NCI-H2171 treated with DMSO at 0.1 percent for 48 hours (cell line): ENCODE measurements at regions not wholly inside any gene's neighbourhood (a gene's known extent, or its start where the extent isn't known, plus 50 kb on each side); places are given as distances from the start of the nearest gene placed in this dataset.

ENCODE experiments used
- DNase-seq: peaks from one replicate; lab custom pipeline; 2025; lab: John Stamatoyannopoulos, UW

DNA sequence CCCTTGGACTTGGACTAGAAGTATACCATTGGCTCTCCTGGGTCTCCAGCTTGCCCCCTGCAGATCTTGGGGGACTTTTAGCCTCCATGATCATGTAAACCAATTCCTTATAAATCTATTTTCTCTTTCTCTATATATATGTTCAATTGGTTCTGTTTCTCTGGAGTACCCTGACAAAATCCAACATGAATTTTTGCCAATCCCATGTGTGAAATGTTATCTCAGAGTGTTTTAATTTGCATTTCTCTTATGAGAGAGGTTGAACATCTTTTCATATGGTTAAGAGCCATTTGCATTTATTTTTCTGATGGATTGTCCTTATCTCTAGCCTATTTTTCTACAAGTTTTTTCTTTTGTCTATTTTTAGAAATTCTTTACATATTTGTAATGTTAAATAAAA lies 131.7 kb upstream of the NEO1 start:
- DNase-seq, result no peak

GRCh38 chr15:72919936-72920465 lies 132.3 kb upstream of the NEO1 start:
- no peak for DNase-seq

- DNase-seq, result no peak
These were observed 133.3 kb upstream of the ADPGK start for GRCh38 chr15:72916897-72917296.

- no peak for DNase-seq
These were observed 132.8 kb upstream of the ADPGK start for GRCh38 chr15:72916378-72916777.

DNA sequence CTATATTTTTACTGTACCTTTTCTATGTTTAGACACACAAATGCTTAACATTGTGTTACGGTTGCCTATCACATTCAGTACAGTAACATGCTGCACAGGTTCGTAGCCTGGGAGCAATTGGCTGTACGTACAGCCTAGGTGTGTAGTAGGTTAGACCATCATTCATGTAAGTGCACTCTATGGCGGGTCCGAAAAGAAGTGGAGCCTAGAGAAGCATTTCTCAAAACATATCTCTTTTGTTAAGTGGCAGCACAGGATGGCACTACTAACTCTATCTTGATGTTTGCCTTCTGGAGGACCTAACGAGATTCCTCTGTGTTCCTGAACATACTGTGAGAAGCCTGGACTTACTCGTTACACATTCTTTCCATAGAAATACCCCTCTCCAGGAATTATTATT lies 132.3 kb upstream of the ADPGK start:
- DNase-seq, result no peak

GRCh38 chr15:72912996-72913395 lies 129.4 kb upstream of the ADPGK start:
- peak; percentile 93 for DNase-seq

DNA sequence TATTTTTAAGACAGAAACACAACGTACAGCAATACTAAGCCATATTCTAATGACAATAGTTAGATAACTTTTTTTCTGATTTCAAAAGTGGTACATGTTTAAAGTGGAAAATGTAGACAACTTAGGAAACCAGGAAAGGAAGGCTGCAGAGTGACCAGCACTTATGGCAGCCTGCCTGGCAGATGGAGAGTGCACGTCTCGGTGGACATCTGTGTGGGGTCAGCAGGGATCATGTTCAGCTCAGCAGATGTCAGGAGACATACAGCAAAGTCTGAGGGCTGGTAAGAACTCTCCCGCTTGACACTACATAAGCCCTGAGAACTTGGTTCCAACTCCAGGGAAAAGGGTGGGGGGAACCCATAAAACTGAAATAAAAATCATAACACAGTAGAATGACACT lies 128.6 kb upstream of the ADPGK start:
- DNase-seq, result peak; percentile 26

- no peak for DNase-seq
These were observed 128.1 kb upstream of the ADPGK start for GRCh38 chr15:72911626-72912025.

DNA sequence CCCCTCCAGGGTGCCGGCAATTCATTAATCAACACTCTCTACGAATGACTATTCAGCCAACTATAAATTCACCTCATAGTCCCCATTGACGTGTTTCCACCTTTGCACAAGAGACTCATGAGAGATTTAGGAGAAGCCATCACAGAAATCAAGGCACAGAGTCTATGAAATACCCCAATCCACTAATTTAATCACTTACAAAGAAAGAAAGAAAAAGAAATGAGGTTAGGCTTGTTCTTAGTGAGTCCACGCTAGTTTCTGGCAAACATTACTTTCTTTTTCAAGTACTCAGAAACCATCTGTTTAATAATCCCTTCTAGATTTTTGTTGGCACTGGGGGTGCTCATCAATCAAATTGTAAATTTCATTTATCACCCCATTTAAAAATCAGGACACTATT lies 125.2 kb upstream of the ADPGK start:
- DNase-seq, result no peak

GRCh38 chr15:72907733-72908132 lies 124.2 kb upstream of the ADPGK start:
- peak; percentile 73 for DNase-seq

DNA sequence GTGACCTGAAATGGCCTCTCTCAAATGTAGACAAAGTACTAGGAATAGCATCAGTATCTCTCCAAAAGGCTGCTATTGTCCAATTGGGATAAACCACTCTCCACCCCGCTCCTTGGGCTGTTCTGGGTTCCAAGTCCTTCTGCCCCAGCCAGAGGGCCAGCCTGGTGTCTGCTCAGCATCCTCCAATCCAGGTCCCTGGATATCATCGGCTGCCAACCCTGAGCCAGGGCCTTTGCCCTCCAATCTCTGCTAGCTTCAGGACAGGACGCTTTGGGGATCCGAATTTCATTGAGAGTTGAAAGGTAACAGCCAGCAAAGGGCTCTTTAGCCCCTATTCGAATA lies 119.3 kb upstream of the ADPGK start:
- DNase-seq, result no peak

DNA sequence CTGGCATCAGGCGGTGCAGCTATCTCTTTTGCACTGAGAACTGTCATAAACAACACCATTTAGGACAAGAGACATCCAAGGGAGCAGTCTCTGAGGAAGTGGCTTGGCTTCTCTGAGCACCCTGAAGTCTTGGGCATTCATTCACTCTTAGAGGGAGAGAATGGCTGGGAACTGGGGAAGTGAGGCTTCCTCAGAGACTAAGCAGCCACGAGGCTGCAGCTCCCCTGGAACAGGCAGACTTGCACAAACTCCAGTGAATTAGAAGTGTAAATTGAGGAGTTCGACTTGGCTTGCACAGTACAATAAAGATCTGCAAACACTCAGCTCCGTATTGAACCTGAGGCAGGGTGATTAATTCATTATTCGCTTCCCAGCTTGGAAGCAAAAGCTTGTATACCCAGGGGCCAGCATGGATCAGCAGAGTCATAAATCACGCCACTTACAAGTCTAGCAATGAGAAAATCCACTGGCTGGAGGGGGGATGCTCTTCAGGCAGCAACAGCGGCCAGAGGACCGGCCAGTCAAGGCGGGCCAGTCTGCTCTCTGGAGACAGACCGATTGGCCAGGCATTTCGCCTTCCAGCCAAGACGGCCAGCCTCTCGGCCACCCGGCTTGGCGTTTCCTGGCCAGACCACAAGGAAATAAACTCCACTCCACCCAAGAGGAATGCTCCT lies 118.8 kb upstream of the ADPGK start:
- no peak for DNase-seq

DNA sequence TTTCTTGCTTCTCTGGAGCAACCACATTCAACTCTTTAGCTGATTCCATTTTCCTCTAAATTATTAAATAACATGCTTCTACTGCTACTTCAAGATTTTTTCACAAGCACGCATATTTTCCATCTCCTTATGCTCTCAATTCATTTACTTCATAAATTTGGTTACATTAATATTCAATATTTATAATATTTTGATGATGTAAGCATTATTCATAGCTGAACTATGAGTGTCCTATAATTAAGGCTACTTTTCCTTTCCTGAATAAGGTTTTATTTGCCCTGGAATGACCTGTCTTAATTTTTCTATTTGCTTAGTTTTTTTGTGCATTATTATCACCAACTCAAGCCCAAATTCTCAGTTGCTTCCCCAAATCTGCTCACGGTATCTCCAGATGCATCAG lies 109.4 kb upstream of the ADPGK start:
- no peak for DNase-seq

GRCh38 chr15:72890043-72890442 lies 106.5 kb upstream of the ADPGK start:
- DNase-seq, result peak; percentile 100

- no peak for DNase-seq
These were observed 106.0 kb upstream of the ADPGK start for GRCh38 chr15:72889545-72889944.

- peak; percentile 43 for DNase-seq
These were observed 105.3 kb upstream of the ADPGK start for GRCh38 chr15:72888811-72889210.

DNA sequence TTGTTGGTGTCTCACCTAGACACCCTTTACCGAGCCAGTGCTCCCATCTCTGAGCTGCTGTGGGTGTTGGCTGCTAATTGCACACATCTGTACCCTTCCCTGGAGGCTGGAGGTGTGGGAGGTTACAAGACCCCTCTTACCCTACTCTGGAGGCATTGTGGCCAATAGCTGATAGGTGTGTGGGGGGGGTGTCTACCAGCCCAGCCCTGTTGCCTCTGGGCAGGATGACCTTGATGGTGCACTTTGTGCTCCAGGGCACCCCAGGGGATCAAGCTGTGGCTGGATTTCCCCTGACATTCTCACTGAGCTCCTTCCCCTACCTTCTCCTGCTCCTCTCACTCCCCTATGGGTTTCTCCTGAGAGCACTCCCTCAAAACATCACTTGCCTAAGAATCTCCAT lies 104.7 kb upstream of the ADPGK start:
- no peak for DNase-seq

- DNase-seq, result no peak
These were observed 103.8 kb upstream of the ADPGK start for GRCh38 chr15:72887376-72887775.

DNA sequence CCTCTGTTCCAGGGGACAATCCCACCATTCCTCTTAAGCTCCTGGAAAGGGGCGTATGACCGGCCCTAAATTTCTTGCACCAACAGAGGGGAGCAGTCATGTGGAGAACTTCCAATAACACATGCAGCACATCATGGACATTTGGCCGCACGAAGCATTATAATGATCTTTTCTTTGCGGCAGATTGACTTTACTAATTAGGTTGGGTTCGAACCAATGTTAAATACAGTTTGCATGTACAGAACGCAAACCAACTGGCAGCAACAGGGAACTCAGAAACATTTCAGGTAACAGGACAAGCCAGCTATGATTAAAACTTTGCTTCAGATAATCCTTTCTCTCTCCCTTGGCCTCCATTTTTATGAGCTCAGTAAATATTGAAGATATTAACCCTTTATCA lies 100.8 kb upstream of the ADPGK start:
- no peak for DNase-seq

DNA sequence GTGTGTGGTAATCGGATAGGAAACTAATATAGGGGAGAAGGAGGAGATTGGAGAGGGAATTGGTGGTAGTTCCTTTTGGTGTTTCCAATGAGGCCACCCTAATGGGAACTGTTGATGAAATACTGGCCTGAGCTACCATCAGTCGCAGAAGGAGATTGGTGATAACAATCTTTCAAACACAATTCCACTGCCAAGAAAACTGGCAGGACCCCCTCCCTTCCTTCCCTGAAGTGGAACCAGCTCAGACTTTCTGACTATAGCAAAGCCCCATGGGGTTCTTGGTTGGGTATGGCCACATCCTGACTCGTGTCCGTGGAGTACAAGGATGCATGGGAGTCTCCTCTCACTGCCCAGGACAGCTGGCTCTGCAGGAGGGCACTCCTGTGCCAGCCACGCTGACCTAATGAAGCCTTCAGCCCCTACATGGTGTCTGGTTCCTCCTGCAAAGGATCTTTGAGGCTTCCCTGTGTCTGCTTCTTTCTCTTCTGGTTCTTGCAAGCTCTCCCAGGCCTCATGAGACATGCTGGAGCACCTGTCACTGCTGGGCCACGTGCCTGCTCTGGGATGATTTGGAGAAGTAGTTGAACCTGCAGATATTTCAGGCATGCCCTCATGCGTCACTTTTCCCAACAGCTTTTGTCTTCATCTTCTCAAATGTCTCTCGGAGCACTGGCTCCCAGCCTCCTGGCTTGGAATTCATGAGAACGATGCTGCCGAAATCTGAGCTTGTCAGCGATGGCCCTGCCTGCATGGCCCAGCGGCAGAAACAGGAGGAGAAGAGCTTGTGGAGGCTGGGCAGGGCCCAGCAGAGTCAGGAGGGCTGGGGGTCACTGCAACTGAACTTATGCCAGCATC lies 90.0 kb upstream of the ADPGK start:
- peak; percentile 79 for DNase-seq

DNA sequence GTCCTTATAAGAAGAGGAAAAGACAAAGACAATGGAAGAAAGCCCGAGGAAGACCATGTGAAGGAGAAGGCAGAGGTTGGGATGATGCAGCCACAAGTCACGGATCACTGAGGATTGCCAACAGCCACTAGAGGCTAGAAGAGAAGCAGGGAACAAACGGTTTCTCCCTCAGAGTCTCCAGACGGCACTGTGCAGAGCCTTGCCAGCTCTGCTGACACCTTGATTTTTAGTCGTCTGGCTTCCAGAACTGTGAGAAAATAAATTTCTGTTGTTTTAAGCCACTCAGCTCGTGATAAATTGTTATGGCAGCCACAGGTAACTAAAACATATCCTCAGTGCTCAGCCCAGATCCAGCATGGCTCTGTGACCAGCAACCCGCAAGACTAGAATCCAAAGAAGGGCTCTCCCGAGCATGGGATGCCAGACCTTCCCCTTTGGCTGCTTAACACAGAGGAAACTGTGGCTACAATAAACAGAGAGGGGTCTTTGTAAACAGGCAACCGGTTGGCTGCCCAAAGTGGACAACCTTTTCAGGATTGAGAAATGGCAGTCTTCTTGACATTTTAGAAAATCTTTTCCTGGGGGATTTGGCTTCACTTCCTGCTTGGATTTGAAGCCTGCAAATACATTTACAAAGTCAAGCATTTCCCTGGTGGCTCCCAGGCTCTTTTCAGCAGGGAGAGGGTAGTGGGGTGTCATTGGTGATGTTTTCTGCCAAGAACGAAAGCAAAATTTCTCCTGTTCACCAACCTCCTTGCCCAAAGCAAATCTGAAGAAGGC lies 88.7 kb upstream of the ADPGK start:
- DNase-seq, result no peak

GRCh38 chr15:72866866-72867616 lies 83.5 kb upstream of the ADPGK start:
- DNase-seq, result no peak
